GM12878 (cell line): ENCODE measurements at regions not wholly inside any gene's neighbourhood (a gene's known extent, or its start where the extent isn't known, plus 50 kb on each side); places are given as distances from the start of the nearest gene placed in this dataset.

Experiments
- ATAC-seq: fragments of 200-7000 bp; cut with Tn5 transposase; 3 replicates; pipeline ENCODE4 v1.9.1; 2020; ENCODE audit warnings: mild to moderate bottlenecking, moderate library complexity
- BruUV-seq: library from RNA; stranded (reverse); fragments of 400-500 nt; replicated peaks from 2 replicates; lab custom pipeline; 2021; lab: Mats Ljungman, UMichigan
- CTCF ChIA-PET: fragments of 300-600 bp; sonication (Branson Sonifier 250); formaldehyde crosslinking; extraction: SDS; loops from one replicate; lab custom pipeline; 2021; ENCODE audit warnings: inconsistent platforms; lab: Yijun Ruan, JAX
- POLR2A ChIA-PET: fragments of 350-600 bp; formaldehyde crosslinking; extraction: SDS; loops from one replicate; lab custom pipeline; 2021; ENCODE audit warnings: inconsistent platforms; lab: Charles Lee
- RAD21 ChIA-PET: fragments of 300-600 bp; sonication (Branson Sonifier 250); formaldehyde crosslinking; loops from one replicate; lab custom pipeline; 2023; ENCODE audit warnings: antibody characterized with exemption; ENCODE audit not compliant: unreplicated experiment; lab: Charles Lee
- SMC1A ChIA-PET: fragments of 300-600 bp; sonication (Branson Sonifier 250); formaldehyde crosslinking; loops from one replicate; lab custom pipeline; 2023; ENCODE audit not compliant: unreplicated experiment, uncharacterized antibody; lab: Charles Lee
- DNase-seq: peaks from one replicate; pipeline ENCODE4 v3.0.0-alpha.2; 2011; ENCODE audit warnings: low read depth, low spot score
- FAIRE-seq: peaks from 3 replicates; lab custom pipeline; 2011; peaks lifted over from hg19 to GRCh38; lab: Jason Lieb, UNC
- H2AFZ ChIP-seq: 2 replicates; pipeline ENCODE4 v1.6.0; 2011; ENCODE audit warnings: low read depth, low read length, control low read depth; ENCODE audit not compliant: control insufficient read depth
- H3K27ac ChIP-seq: 2 replicates; pipeline ENCODE4 v1.5.1; 2011; ENCODE audit warnings: control low read depth; ENCODE audit not compliant: control insufficient read depth, insufficient read depth
- H3K27me3 ChIP-seq, 2 experiments: replicated peaks in 1 of 2; 2 replicates each; pipeline versions ENCODE4 v1.6.0 to v1.6.1; 2011; ENCODE audit warnings: low read length in 1 of 2; ENCODE audit not compliant: control insufficient read depth in 2 of 2, insufficient read depth in 2 of 2
- H3K36me3 ChIP-seq, 2 experiments: 2 replicates each; pipeline ENCODE4 v1.5.1; 2011; ENCODE audit warnings: low read length in 1 of 2; ENCODE audit not compliant: control insufficient read depth in 2 of 2, insufficient read depth in 2 of 2
- H3K4me1 ChIP-seq: 2 replicates; pipeline ENCODE4 v1.6.1; 2011; ENCODE audit warnings: mild to moderate bottlenecking, low read length, moderate library complexity, mixed read lengths; ENCODE audit not compliant: control insufficient read depth, insufficient read depth
- H3K4me2 ChIP-seq: 2 replicates; pipeline ENCODE4 v1.6.0; 2011; ENCODE audit warnings: control low read depth; ENCODE audit not compliant: control insufficient read depth, insufficient read depth
- H3K4me3 ChIP-seq: fragments of 200-600 bp; sonication (generic); 2 replicates; pipeline ENCODE4 v1.5.1; 2016
- H3K79me2 ChIP-seq: 2 replicates; pipeline ENCODE4 v1.6.0; 2011; ENCODE audit warnings: low read length; ENCODE audit not compliant: control insufficient read depth, insufficient read depth
- H3K9ac ChIP-seq: 2 replicates; pipeline ENCODE4 v1.8.0; 2011; ENCODE audit warnings: low read length, control low read depth, mixed read lengths; ENCODE audit not compliant: control insufficient read depth, insufficient read depth
- H3K9me3 ChIP-seq: replicated peaks from 3 replicates; pipeline ENCODE4 v1.5.1; 2011; ENCODE audit warnings: mild to moderate bottlenecking, low read length; ENCODE audit not compliant: control insufficient read depth, insufficient read depth
- H4K20me1 ChIP-seq: 2 replicates; pipeline ENCODE4 v1.6.0; 2011; ENCODE audit not compliant: control insufficient read depth, insufficient read depth
- CEBPB ChIP-seq, 2 experiments: fragments of 150-350 bp in 1 of 2; IDR thresholded peaks; 2 replicates each; pipeline ENCODE4 v1.6.1; 2012 to 2014; ENCODE audit warnings: low read depth in 2 of 2, low read length in 2 of 2, borderline replicate concordance in 1 of 2, inconsistent platforms in 1 of 2
- DPF2 ChIP-seq: fragments of 450-650 bp; IDR thresholded peaks from 2 replicates; pipeline ENCODE4 v1.6.1; 2017; ENCODE audit warnings: mild to moderate bottlenecking
- E2F4 ChIP-seq: IDR thresholded peaks from 2 replicates; pipeline ENCODE4 v1.6.1; 2012; ENCODE audit warnings: low read depth, low read length, improper control_type of control experiment
- EGR1 ChIP-seq, 2 experiments: IDR thresholded peaks; 1 replicate in 1 of 2; 2 replicates in 1 of 2; pipeline ENCODE4 v1.6.1; 2011 to 2012; ENCODE audit warnings: low read depth in 2 of 2, low read length in 2 of 2, borderline replicate concordance in 1 of 2, mild to moderate bottlenecking in 1 of 2, moderate library complexity in 1 of 2
- IKZF1 ChIP-seq: fragments of 450-650 bp; conservative IDR thresholded peaks from 2 replicates; pipeline ENCODE4 v1.6.1; 2017; ENCODE audit warnings: antibody characterized with exemption, mild to moderate bottlenecking
- MTA2 ChIP-seq: fragments of 450-650 bp; IDR thresholded peaks from 2 replicates; pipeline ENCODE4 v1.6.1; 2016; ENCODE audit warnings: low read depth, mild to moderate bottlenecking, moderate library complexity
- RFX5 ChIP-seq: IDR thresholded peaks from 2 replicates; pipeline ENCODE4 v1.6.1; 2011; ENCODE audit warnings: low read depth, low read length, improper control_type of control experiment
- SIX5 ChIP-seq: IDR thresholded peaks from 2 replicates; pipeline ENCODE4 v1.6.1; 2011; ENCODE audit warnings: mild to moderate bottlenecking, low read depth, low read length, moderate library complexity; ENCODE audit not compliant: severe bottlenecking
- SREBF2 ChIP-seq: IDR thresholded peaks from 2 replicates; pipeline ENCODE4 v1.6.1; 2012; ENCODE audit warnings: mild to moderate bottlenecking, low read length
- TARDBP ChIP-seq: IDR thresholded peaks from 2 replicates; pipeline ENCODE4 v1.6.1; 2016; ENCODE audit warnings: borderline replicate concordance
- ZBTB40 ChIP-seq: fragments of 450-650 bp; IDR thresholded peaks from 2 replicates; pipeline ENCODE4 v1.6.1; 2016; ENCODE audit warnings: mild to moderate bottlenecking, moderate library complexity, borderline replicate concordance
- ZNF592 ChIP-seq: fragments of 450-650 bp; IDR thresholded peaks from 2 replicates; pipeline ENCODE4 v1.6.1; 2017; ENCODE audit warnings: mild to moderate bottlenecking, moderate library complexity
- WGBS: methylation state at CpG from one replicate; pipeline ENCODE4 v1.1.6; 2016; ENCODE audit warnings: low lambda C conversion rate; ENCODE audit not compliant: insufficient replicate concordance, insufficient coverage; ENCODE audit errors: missing lambda C conversion rate; 5-methylcytosine and 5-hydroxymethylcytosine counted together
- in situ Hi-C: fragments of 300-500 bp; cut with MboI; formaldehyde crosslinking; loops from 9 replicates; pipeline ENCODE4 v1.14.3; 2018; ENCODE audit warnings: mixed read lengths
- intact Hi-C: fragments of 100-400 bp; cut with micrococcal nuclease; formaldehyde crosslinking; loops from one replicate; pipeline ENCODE4 v1.14.2; 2022; ENCODE audit not compliant: unreplicated experiment

- Histone ChIP-seq H3K4me3 (no peak overlapping the region), H4K20me1 (no peaks in the 10 kb centered on the region), H3K4me2 (no peak overlapping the region), H3K4me1 (no peaks in the 10 kb centered on the region), H2AFZ (no peak overlapping the region), H3K27me3 (no peaks in the 10 kb centered on the region), H3K36me3 (no peaks in the 10 kb centered on the region), H3K79me2 (no peaks in the 10 kb centered on the region), H3K9ac (no peak overlapping the region), H3K9me3 (no peaks in the 10 kb centered on the region), H3K27ac (no peak overlapping the region)
- SMC1A ChIA-PET = no interaction called here
- BruUV-seq = no TSS peak
- ATAC-seq (no peak), FAIRE-seq (no peak), DNase-seq (no peak)
- no peak for TF ChIP-seq TARDBP
- TF ChIP-seq SREBF2 = no peak
- TF ChIP-seq DPF2 = no peak
- TF ChIP-seq EGR1 (IDR thresholded peaks at IDR 0.05; ENCODE audit: borderline replicate concordance in 1 of 2, low read depth in 2 of 2, low read length in 2 of 2) = no peak
- no peak for TF ChIP-seq E2F4
- TF ChIP-seq ZNF592 = no peak
- TF ChIP-seq MTA2 = no peak
- TF ChIP-seq ZBTB40 = no peak
- TF ChIP-seq IKZF1 = no peak
- no peak for TF ChIP-seq CEBPB (IDR thresholded peaks at IDR 0.05; ENCODE audit: borderline replicate concordance in 1 of 2, low read depth in 2 of 2, low read length in 2 of 2)
- no peak for TF ChIP-seq SIX5
- TF ChIP-seq RFX5 = no peak
- CTCF ChIA-PET = no interaction called here
- in situ Hi-C loops (no loop called here), intact Hi-C loops (no loop called here)
- WGBS = 0% methylated on average over 2 of the region's 2 CpGs
- RAD21 ChIA-PET = no interaction called here
- POLR2A ChIA-PET = no interaction called here
Measured at GRCh38 chr18:68507781-68508180, 207.1 kb downstream of the TMX3 start.
